AG09309 (cell line): ENCODE measurements at regions not wholly inside any gene's neighbourhood (a gene's known extent, or its start where the extent isn't known, plus 50 kb on each side); places are given as distances from the start of the nearest gene placed in this dataset.

Source experiments
- DNase-seq: peaks from one replicate; pipeline ENCODE4 v3.0.0-alpha.2; 2010; ENCODE audit warnings: low read depth
- H3K4me3 ChIP-seq: 2 replicates; pipeline ENCODE4 v1.5.1; 2011; ENCODE audit warnings: mild to moderate bottlenecking, low read depth, low read length, moderate library complexity; ENCODE audit not compliant: control insufficient read depth
- CTCF ChIP-seq: IDR thresholded peaks from 2 replicates; pipeline ENCODE4 v1.5.1; 2011; ENCODE audit warnings: mild to moderate bottlenecking, low read depth, low read length, inconsistent platforms; ENCODE audit not compliant: insufficient read depth, control insufficient read depth; ENCODE audit errors: missing control alignments

- DNase-seq, result no peak
Measured at GRCh38 chr5:106825374-106825773, 845.4 kb downstream of the EFNA5 start.

GRCh38 chr5:106822851-106823250 lies 847.9 kb downstream of the EFNA5 start:
- TF ChIP-seq CTCF, result no peak
- H3K4me3 ChIP-seq, result no peak overlapping the region
- no peak for DNase-seq

More at GRCh38 chr5:106825374-106825773, 845.4 kb downstream of the EFNA5 start:
- TF ChIP-seq CTCF, result no peak
- H3K4me3 ChIP-seq, result no peak overlapping the region

GRCh38 chr5:106818552-106818951 lies 852.2 kb downstream of the EFNA5 start:
- no peak overlapping the region for H3K4me3 ChIP-seq
- TF ChIP-seq CTCF, result no peak
- DNase-seq, result no peak

- no peak for TF ChIP-seq CTCF
- no peak for DNase-seq
- no peak overlapping the region for H3K4me3 ChIP-seq
Measured at GRCh38 chr5:106814961-106815360, 855.8 kb downstream of the EFNA5 start.

- no peak for TF ChIP-seq CTCF
- no peak overlapping the region for H3K4me3 ChIP-seq
- DNase-seq, result no peak
Measured at GRCh38 chr5:106801554-106801953, 869.2 kb downstream of the EFNA5 start.

- TF ChIP-seq CTCF, result no peak
- DNase-seq, result no peak
- no peak overlapping the region for H3K4me3 ChIP-seq
Measured at GRCh38 chr5:106797996-106798395, 872.7 kb downstream of the EFNA5 start.

GRCh38 chr5:106796081-106796480 lies 874.7 kb downstream of the EFNA5 start:
- DNase-seq, result no peak
- no peak for TF ChIP-seq CTCF
- H3K4me3 ChIP-seq, result no peak overlapping the region
